ENCODE measurements at regions not wholly inside any gene's neighbourhood (a gene's known extent, or its start where the extent isn't known, plus 50 kb on each side); places are given as distances from the start of the nearest gene placed in this dataset.

DNA sequence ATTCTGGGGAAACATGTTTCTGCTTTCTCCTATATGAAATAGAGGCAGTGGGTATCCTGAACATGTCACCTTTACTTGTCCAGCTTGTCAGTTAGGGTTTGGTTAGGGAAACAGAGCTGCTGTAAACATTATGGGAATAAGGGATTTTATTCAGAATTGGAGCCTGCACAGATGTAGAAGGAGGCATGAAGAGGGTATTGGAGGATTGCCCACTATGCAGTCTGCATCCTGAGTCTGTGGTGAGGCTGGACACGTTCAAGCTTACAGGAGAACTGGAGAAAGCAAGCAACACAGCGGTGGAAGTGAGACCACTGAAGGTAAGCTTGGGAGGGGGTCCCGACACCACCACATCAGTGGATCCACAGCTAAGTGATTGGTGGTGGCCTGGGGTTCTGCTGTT is 443.0 kb upstream of the TNP1 start:
- TF ChIP-seq, protein P1, sequence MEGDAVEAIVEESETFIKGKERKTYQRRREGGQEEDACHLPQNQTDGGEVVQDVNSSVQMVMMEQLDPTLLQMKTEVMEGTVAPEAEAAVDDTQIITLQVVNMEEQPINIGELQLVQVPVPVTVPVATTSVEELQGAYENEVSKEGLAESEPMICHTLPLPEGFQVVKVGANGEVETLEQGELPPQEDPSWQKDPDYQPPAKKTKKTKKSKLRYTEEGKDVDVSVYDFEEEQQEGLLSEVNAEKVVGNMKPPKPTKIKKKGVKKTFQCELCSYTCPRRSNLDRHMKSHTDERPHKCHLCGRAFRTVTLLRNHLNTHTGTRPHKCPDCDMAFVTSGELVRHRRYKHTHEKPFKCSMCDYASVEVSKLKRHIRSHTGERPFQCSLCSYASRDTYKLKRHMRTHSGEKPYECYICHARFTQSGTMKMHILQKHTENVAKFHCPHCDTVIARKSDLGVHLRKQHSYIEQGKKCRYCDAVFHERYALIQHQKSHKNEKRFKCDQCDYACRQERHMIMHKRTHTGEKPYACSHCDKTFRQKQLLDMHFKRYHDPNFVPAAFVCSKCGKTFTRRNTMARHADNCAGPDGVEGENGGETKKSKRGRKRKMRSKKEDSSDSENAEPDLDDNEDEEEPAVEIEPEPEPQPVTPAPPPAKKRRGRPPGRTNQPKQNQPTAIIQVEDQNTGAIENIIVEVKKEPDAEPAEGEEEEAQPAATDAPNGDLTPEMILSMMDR (conservative IDR thresholded peaks at IDR 0.05): no peak
- TF ChIP-seq EZH2 (IDR thresholded peaks at IDR 0.05; ENCODE audit: low read depth): no peak

Data from PC-9 (cell line).